Kidney (tissue), 13 donors: ENCODE measurements at regions not wholly inside any gene's neighbourhood (a gene's known extent, or its start where the extent isn't known, plus 50 kb on each side); places are given as distances from the start of the nearest gene placed in this dataset.

Source experiments
- DNase-seq, 5 donors: peaks; one replicate each; pipeline ENCODE4 v3.0.0-alpha.2; 2013 to 2020
- FAIRE-seq: peaks from 2 replicates; lab custom pipeline; 2012; peaks lifted over from hg19 to GRCh38; lab: Jason Lieb, UNC
- H3K27ac ChIP-seq, 2 donors: one replicate each; pipeline ENCODE4 v1.7.0; 2013; ENCODE audit warnings: low read depth in 2 of 2, low read length in 2 of 2, inconsistent platforms in 1 of 2
- H3K27me3 ChIP-seq: one replicate; pipeline ENCODE4 v1.7.1; 2013; ENCODE audit warnings: low read length, inconsistent platforms; ENCODE audit not compliant: control insufficient read depth, insufficient read depth
- H3K36me3 ChIP-seq, 3 donors: one replicate each; pipeline versions ENCODE4 v1.7.0 to v1.7.1; 2013; ENCODE audit warnings: low read length in 3 of 3, control low read depth in 1 of 3, inconsistent platforms in 1 of 3; ENCODE audit not compliant: insufficient read depth in 3 of 3, control insufficient read depth in 2 of 3
- H3K4me1 ChIP-seq, 3 donors: one replicate each; pipeline versions ENCODE4 v1.7.0 to v1.7.1; 2013; ENCODE audit warnings: low read length in 3 of 3, inconsistent platforms in 1 of 3, low read depth in 1 of 3; ENCODE audit not compliant: control insufficient read depth in 2 of 3, insufficient read depth in 2 of 3
- H3K4me3 ChIP-seq, 3 donors: one replicate each; pipeline versions ENCODE4 v1.7.0 to v1.8.1; 2013; ENCODE audit warnings: low read length in 3 of 3, control low read depth in 1 of 3, inconsistent platforms in 1 of 3
- H3K9ac ChIP-seq, 3 donors: one replicate each; pipeline versions ENCODE4 v1.7.0 to v1.7.1; 2013; ENCODE audit warnings: low read length in 3 of 3, control low read depth in 1 of 3, inconsistent platforms in 1 of 3
- H3K9me3 ChIP-seq, 3 donors: one replicate each; pipeline versions ENCODE4 v1.7.0 to v1.7.1; 2013; ENCODE audit warnings: low read length in 3 of 3, control low read depth in 1 of 3, inconsistent platforms in 1 of 3; ENCODE audit not compliant: control insufficient read depth in 2 of 3, insufficient read depth in 1 of 3
- intact Hi-C: fragments of 100-400 bp; cut with DNase I; formaldehyde crosslinking; loops from one replicate; pipeline ENCODE4 v1.11.1; 2022
- TF ChIP-seq, protein P1 (sequence below): IDR thresholded peaks from 3 replicates; pipeline ENCODE4 v1.5.1; 2012; ENCODE audit warnings: mild to moderate bottlenecking, moderate library complexity, borderline replicate concordance; ENCODE audit not compliant: insufficient read depth; ENCODE audit errors: extremely low read depth
- donor health status: control.
- donor health status: control.
- donor health status: control.
- donor health status: control.
- donor health status: control.
- donor health status: DM: yes; HTN: yes; CAD: no.
- donor health status: Normal renal cell carcinoma (clear cell type).

DNA sequence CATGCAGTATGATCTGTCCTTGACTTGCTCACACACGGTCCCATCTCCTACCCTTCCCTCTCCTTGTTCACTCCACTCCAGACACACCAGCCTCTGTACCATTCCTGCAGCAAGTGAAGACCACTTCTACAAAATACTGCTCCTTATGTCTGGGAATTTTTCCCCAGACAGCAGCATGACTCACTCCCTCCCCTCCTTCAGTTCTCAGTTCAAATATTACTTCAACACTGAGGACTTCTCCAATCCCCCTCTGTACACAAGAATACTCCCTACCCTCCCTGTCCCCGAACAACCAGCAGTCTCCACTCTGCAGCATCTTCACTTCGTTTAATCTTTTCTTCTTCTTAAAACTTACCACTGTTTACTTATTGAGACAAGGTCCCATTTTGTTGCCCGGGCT is 474.0 kb downstream of the GPAM start:
- FAIRE-seq, result no peak
- Histone ChIP-seq H3K36me3 (no peaks in the 10 kb centered on the region), H3K9me3 (no peaks in the 10 kb centered on the region), H3K4me1 (no peaks in the 10 kb centered on the region), H3K27ac (no peak overlapping the region), H3K4me3 (no peak overlapping the region), H3K27me3 (no peaks in the 10 kb centered on the region), H3K9ac (no peak overlapping the region)
- DNase-seq, result no peak
- intact Hi-C loops, result no loop called here
- TF ChIP-seq, protein P1, sequence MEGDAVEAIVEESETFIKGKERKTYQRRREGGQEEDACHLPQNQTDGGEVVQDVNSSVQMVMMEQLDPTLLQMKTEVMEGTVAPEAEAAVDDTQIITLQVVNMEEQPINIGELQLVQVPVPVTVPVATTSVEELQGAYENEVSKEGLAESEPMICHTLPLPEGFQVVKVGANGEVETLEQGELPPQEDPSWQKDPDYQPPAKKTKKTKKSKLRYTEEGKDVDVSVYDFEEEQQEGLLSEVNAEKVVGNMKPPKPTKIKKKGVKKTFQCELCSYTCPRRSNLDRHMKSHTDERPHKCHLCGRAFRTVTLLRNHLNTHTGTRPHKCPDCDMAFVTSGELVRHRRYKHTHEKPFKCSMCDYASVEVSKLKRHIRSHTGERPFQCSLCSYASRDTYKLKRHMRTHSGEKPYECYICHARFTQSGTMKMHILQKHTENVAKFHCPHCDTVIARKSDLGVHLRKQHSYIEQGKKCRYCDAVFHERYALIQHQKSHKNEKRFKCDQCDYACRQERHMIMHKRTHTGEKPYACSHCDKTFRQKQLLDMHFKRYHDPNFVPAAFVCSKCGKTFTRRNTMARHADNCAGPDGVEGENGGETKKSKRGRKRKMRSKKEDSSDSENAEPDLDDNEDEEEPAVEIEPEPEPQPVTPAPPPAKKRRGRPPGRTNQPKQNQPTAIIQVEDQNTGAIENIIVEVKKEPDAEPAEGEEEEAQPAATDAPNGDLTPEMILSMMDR, result no peak

DNA sequence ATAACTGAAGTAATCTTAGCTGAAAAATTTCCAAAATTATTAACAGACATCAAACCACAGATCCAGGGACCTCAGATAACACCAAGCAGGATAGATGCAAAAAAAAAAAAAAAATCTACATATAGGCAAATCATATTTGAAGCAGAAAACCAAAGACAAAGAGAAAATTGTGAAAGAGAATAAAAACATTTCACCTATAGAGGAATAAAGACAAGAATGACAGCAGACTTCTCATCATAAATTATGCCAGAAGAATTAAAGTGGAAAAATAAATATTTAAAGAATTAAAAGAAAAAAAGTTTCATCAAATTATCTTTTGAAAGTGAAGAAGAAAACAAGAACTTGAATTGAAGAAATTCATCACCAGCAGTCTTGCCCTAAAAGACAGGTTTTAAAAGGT is 467.5 kb downstream of the GPAM start:
- Histone ChIP-seq H3K36me3 (no peaks in the 10 kb centered on the region), H3K27ac (no peak overlapping the region), H3K4me1 (no peaks in the 10 kb centered on the region), H3K4me3 (no peak overlapping the region), H3K27me3 (no peaks in the 10 kb centered on the region), H3K9ac (no peak overlapping the region), H3K9me3 (peaks cover 0 to 4% (median 3%) of the 10 kb centered on the region in 3 donors)
- TF ChIP-seq, protein P1, result no peak
- FAIRE-seq (no peak), DNase-seq (no peak)
- intact Hi-C loops, result no loop called here

DNA sequence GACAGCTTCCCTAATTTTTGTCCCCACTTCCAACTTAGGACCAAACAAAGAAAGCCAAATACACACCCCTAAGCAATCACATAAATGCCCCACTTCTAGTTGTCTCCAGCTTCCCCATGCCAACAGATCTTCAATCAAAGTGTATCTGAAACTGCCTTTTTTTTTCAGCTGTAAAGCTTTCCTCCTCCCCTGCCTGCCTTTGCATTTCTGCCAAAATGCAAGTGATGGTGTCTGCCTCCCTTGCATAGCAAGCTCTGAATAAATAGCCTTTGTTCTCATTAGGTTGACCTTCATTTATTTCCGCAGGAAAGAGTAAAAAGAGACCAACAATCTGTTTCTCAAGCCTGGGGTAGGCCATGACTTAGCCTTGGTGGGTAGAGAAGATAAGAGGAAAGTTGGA is 459.4 kb downstream of the GPAM start:
- Histone ChIP-seq H3K27me3 (no peaks in the 10 kb centered on the region), H3K9me3 (no peaks in the 10 kb centered on the region), H3K4me1 (no peaks in the 10 kb centered on the region), H3K27ac (no peak overlapping the region), H3K36me3 (no peaks in the 10 kb centered on the region), H3K4me3 (no peak overlapping the region), H3K9ac (no peak overlapping the region)
- no peak for FAIRE-seq
- intact Hi-C loops, result no loop called here
- no peak for DNase-seq
- TF ChIP-seq, protein P1, result no peak

DNA sequence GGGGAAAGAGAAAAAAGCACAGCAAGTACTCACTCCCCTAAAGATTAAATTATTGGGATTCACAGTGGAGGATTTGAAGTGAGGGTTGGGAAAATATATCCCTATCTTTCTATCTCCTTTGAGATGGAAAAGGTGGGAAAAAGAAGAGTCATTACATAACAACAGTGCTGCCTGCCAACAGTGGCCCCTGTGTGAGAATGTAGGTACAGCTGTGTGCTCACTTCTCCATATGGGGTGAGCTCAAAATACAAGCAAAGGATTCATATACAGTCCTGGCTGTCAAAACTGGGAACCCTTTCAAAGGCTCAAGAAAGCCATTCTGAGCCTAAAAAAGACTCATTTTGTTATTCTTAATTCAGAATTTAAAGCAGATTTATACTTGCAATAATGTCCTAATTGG is 458.5 kb downstream of the GPAM start:
- TF ChIP-seq, protein P1, result no peak
- no peak overlapping the region for H3K9ac ChIP-seq
- no peak overlapping the region for H3K27ac ChIP-seq
- intact Hi-C loops, result no loop called here
- H3K4me3 ChIP-seq, result no peak overlapping the region
- FAIRE-seq (no peak), DNase-seq (no peak)
- H3K4me1 ChIP-seq, result no peaks in the 10 kb centered on the region
- no peaks in the 10 kb centered on the region for H3K27me3 ChIP-seq
- no peaks in the 10 kb centered on the region for H3K36me3 ChIP-seq
- H3K9me3 ChIP-seq, result no peaks in the 10 kb centered on the region
